ENCODE measurements at regions not wholly inside any gene's neighbourhood (a gene's known extent, or its start where the extent isn't known, plus 50 kb on each side); places are given as distances from the start of the nearest gene placed in this dataset.
"Not testable (repeated sequence)": the region's sequence is repeated elsewhere in the genome, so short reads cannot be mapped to it uniquely, and the experiment has no call there.

GRCh38 chr1:194014014-194014413 lies 827.6 kb upstream of the B3GALT2 start (continued):
- TF ChIP-seq PATZ1 (CRISPR knock-in tag; IDR thresholded peaks at IDR 0.05; ENCODE audit: borderline replicate concordance): no peak
- no peak for TF ChIP-seq OSR1 (CRISPR knock-in tag; IDR thresholded peaks at IDR 0.05)

- TF ChIP-seq CSDC2 (CRISPR knock-in tag; IDR thresholded peaks at IDR 0.05) (no peak), ZNF70 (CRISPR knock-in tag; IDR thresholded peaks at IDR 0.05) (no peak), GLIS3 (CRISPR knock-in tag; IDR thresholded peaks at IDR 0.05) (no peak), BACH2 (CRISPR knock-in tag; IDR thresholded peaks at IDR 0.05; ENCODE audit: borderline replicate concordance) (no peak), ZFP30 (CRISPR knock-in tag; IDR thresholded peaks at IDR 0.05) (no peak), SNAI2 (CRISPR knock-in tag; IDR thresholded peaks at IDR 0.05) (no peak), POU6F1 (CRISPR knock-in tag; IDR thresholded peaks at IDR 0.05; ENCODE audit: borderline replicate concordance, low read depth) (no peak), ZNF8 (CRISPR knock-in tag; IDR thresholded peaks at IDR 0.05) (no peak), CSRNP3 (CRISPR knock-in tag; IDR thresholded peaks at IDR 0.05) (no peak), ESRRG (CRISPR knock-in tag; IDR thresholded peaks at IDR 0.05) (no peak), ZC3H10 (CRISPR knock-in tag; IDR thresholded peaks at IDR 0.05) (no peak), PPARA (CRISPR knock-in tag; IDR thresholded peaks at IDR 0.05; ENCODE audit: borderline replicate concordance) (no peak), ARNTL (CRISPR knock-in tag; IDR thresholded peaks at IDR 0.05; ENCODE audit: borderline replicate concordance, low read depth) (no peak), ISL1 (CRISPR knock-in tag; IDR thresholded peaks at IDR 0.05) (no peak), TSHZ2 (CRISPR knock-in tag; IDR thresholded peaks at IDR 0.05) (no peak), TOX (CRISPR knock-in tag; IDR thresholded peaks at IDR 0.05; ENCODE audit: borderline replicate concordance) (no peak)
- ATAC-seq: peak; percentile 31; the same call in 1 of the 3 replicates
Measured at GRCh38 chr1:194013561-194013960, 827.1 kb upstream of the B3GALT2 start.

- TF ChIP-seq TSHZ2 (CRISPR knock-in tag; IDR thresholded peaks at IDR 0.05): no peak
- TF ChIP-seq PATZ1 (CRISPR knock-in tag; IDR thresholded peaks at IDR 0.05; ENCODE audit: borderline replicate concordance): no peak
- no peak for TF ChIP-seq GLIS3 (CRISPR knock-in tag; IDR thresholded peaks at IDR 0.05)
- no peak for TF ChIP-seq ZNF70 (CRISPR knock-in tag; IDR thresholded peaks at IDR 0.05)
- TF ChIP-seq BACH2 (CRISPR knock-in tag; IDR thresholded peaks at IDR 0.05; ENCODE audit: borderline replicate concordance): no peak
- TF ChIP-seq CSRNP3 (CRISPR knock-in tag; IDR thresholded peaks at IDR 0.05): no peak
- no peak for TF ChIP-seq CSDC2 (CRISPR knock-in tag; IDR thresholded peaks at IDR 0.05)
- no peak for TF ChIP-seq ZNF8 (CRISPR knock-in tag; IDR thresholded peaks at IDR 0.05)
- ATAC-seq: no peak
Measured at GRCh38 chr1:194004146-194004545, 817.7 kb upstream of the B3GALT2 start.

- not testable (repeated sequence) for ATAC-seq
Measured at GRCh38 chr1:194001726-194002350, 815.4 kb upstream of the B3GALT2 start.
